Panc1 (cell line): ENCODE measurements at regions not wholly inside any gene's neighbourhood (a gene's known extent, or its start where the extent isn't known, plus 50 kb on each side); places are given as distances from the start of the nearest gene placed in this dataset.

Experiments used
- POLR2AphosphoS5 ChIP-seq: IDR thresholded peaks from 2 replicates; pipeline ENCODE4 v1.6.1; 2012; ENCODE audit warnings: mild to moderate bottlenecking, low read depth, low read length, moderate library complexity
- TCF7L2 ChIP-seq: IDR thresholded peaks from 2 replicates; pipeline ENCODE4 v1.6.1; 2011; ENCODE audit warnings: mild to moderate bottlenecking, low read depth, low read length, inconsistent platforms
- TF ChIP-seq, protein P1 (sequence below): fragments of 450-650 bp; IDR thresholded peaks from 2 replicates; pipeline ENCODE4 v1.5.1; 2017; ENCODE audit warnings: mild to moderate bottlenecking
- TF ChIP-seq, protein P2 (sequence below), 2 experiments: IDR thresholded peaks; 2 replicates each; pipeline ENCODE4 v1.6.1; 2011 to 2012; ENCODE audit warnings: low read depth in 2 of 2, control low read depth in 1 of 2, low read length in 1 of 2, mild to moderate bottlenecking in 1 of 2, moderate library complexity in 1 of 2; ENCODE audit not compliant: insufficient read depth in 1 of 2

DNA sequence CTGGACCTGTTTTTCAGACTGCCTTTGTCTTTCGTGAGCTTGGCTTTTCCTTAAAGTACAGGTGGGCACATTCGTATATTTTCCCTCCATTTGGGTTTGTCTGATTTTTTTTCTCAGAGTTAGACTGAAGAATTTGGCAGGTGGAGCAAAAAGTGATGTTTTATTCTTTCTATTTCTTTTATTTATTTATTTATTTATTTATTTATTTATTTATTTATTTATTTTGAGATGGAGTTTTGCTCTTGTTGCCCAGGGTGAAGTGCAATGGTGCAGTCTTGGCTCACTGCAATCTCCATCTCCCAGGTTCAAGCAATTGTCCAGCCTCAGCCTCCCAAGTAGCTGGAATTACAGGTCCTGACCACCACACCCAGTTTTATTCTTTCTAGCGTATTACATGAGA is 1805.1 kb upstream of the WWC1 start:
- TF ChIP-seq, protein P1, sequence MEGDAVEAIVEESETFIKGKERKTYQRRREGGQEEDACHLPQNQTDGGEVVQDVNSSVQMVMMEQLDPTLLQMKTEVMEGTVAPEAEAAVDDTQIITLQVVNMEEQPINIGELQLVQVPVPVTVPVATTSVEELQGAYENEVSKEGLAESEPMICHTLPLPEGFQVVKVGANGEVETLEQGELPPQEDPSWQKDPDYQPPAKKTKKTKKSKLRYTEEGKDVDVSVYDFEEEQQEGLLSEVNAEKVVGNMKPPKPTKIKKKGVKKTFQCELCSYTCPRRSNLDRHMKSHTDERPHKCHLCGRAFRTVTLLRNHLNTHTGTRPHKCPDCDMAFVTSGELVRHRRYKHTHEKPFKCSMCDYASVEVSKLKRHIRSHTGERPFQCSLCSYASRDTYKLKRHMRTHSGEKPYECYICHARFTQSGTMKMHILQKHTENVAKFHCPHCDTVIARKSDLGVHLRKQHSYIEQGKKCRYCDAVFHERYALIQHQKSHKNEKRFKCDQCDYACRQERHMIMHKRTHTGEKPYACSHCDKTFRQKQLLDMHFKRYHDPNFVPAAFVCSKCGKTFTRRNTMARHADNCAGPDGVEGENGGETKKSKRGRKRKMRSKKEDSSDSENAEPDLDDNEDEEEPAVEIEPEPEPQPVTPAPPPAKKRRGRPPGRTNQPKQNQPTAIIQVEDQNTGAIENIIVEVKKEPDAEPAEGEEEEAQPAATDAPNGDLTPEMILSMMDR, result no peak
- TF ChIP-seq, protein P2, sequence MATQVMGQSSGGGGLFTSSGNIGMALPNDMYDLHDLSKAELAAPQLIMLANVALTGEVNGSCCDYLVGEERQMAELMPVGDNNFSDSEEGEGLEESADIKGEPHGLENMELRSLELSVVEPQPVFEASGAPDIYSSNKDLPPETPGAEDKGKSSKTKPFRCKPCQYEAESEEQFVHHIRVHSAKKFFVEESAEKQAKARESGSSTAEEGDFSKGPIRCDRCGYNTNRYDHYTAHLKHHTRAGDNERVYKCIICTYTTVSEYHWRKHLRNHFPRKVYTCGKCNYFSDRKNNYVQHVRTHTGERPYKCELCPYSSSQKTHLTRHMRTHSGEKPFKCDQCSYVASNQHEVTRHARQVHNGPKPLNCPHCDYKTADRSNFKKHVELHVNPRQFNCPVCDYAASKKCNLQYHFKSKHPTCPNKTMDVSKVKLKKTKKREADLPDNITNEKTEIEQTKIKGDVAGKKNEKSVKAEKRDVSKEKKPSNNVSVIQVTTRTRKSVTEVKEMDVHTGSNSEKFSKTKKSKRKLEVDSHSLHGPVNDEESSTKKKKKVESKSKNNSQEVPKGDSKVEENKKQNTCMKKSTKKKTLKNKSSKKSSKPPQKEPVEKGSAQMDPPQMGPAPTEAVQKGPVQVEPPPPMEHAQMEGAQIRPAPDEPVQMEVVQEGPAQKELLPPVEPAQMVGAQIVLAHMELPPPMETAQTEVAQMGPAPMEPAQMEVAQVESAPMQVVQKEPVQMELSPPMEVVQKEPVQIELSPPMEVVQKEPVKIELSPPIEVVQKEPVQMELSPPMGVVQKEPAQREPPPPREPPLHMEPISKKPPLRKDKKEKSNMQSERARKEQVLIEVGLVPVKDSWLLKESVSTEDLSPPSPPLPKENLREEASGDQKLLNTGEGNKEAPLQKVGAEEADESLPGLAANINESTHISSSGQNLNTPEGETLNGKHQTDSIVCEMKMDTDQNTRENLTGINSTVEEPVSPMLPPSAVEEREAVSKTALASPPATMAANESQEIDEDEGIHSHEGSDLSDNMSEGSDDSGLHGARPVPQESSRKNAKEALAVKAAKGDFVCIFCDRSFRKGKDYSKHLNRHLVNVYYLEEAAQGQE (IDR thresholded peaks at IDR 0.05; ENCODE audit: insufficient read depth in 1 of 2, low read depth in 2 of 2, low read length in 1 of 2), result no peak
- TF ChIP-seq POLR2AphosphoS5, result no peak
- TF ChIP-seq TCF7L2, result no peak
